Amniotic stem cell (primary cell): ENCODE measurements at regions not wholly inside any gene's neighbourhood (a gene's known extent, or its start where the extent isn't known, plus 50 kb on each side); places are given as distances from the start of the nearest gene placed in this dataset.
"Not testable (repeated sequence)": the region's sequence is repeated elsewhere in the genome, so short reads cannot be mapped to it uniquely, and the experiment has no call there.

Source experiments
- DNase-seq: peaks from one replicate; lab custom pipeline; 2025; lab: John Stamatoyannopoulos, UW

DNA sequence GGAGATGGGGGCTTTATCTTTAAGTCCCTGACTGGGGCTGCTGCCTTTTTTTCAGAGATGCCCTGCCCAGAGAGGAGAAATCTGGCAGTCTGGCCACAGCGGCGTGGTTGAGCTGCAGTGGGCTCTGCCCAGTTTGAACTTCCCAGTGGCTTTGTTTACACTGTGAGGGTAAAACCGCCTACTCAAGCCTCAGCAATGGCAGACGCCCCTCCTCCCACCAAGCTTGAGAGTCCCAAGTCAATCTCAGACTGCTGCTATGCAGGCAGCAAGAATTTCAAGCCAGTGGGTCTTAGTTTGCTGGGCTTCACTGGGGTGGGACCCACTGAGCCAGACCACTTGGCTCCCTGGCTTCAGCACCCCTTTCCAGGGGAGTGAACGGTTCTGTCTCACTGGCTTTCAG is 76.4 kb upstream of the DNAJC1 start:
- DNase-seq = not testable (repeated sequence)

DNA sequence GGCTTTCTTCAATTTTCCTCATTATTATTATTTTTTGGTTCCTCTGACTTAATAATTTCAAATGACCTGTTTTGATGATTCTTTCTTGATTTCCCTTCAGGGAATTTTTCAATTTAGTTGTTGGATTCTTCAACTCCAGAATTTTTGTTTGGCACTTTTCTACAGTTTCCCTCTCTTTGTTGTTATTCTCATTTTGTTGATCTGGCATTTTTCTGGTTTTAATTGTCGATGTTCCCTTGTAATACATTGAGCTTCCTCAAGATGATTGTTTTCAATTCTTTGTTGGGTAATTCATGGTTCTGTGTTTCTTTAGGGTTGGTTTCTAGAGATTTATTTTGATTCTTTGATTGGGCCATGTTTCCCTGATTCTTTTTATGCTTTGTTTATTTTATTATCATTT is 67.8 kb upstream of the DNAJC1 start:
- DNase-seq = no peak

DNA sequence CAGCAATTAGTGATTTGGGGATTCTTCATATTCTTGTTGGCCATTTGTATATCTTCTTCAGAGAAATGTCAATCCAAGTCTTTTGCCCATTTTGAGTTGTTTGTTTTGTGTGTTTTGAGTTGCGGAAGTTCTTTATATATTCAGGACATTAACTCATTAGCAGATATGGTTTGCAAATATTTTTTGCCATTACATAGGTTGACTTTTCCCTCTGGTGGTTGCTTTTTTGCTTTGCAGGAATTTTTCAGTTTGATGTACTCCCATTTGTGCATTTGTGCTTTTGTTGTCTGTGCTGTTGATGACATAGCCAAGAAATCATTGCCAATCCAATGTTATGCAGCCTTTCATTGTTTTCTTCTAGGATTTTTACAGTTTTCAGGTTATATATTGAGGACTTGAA is 63.6 kb upstream of the DNAJC1 start:
- no peak for DNase-seq

DNA sequence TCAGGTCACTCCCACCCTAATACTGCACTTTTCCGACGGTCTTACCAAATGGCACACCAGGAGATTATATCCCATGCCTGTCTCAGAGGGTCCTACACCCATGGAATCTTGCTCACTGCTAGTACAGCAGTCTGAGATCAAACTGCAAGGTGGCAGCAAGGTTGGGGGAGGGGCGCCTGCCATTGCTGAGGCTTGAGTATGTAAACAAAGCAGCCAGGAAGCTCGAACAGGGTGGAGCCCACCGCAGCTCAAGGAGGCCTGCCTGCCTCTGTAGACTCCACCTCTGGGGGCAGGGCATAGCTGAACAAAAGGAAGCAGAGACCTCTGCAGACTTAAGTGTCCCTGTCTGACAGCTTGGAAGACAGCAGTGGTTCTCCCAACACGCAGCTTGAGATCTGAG is 57.5 kb upstream of the DNAJC1 start:
- DNase-seq = not testable (repeated sequence)

DNA sequence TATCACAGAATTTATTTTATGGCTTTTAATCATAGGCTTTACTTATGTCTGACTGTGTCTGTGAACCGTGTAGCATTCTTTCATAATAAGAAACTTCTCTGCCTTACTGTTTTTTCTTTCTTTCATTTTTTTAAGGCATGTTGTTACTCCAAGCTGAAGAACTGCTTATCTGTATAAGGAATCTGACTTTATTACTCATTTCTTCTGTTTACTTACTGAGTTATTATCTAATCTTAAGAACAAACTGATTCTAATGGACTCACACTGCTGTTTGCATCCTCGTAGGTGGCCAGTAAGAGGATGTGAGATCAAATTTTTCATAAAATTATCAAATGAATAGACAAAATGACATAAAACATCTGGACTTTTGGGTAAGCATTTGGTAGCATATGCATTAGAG is 54.7 kb upstream of the DNAJC1 start:
- no peak for DNase-seq

DNA sequence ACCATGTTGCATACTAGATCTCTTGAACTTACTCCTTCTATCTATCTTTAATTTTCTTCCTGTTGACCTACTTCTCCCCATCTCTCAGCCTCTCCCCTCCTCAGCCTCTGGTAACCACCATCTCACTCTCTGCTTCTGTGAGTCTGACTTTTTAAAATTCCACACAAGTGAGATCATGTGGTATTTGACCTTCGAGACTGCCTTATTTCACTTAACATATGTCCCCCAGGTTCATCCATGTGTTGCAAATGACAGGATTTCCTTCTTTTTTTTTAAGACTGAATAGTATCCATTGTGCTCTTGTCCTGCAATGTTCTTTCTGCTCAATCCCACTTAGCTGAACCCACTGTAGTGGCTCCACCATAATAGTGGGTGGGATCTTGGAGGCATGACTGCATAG is 51.4 kb upstream of the DNAJC1 start:
- DNase-seq = no peak
